Ishikawa (cell line): ENCODE measurements at regions not wholly inside any gene's neighbourhood (a gene's known extent, or its start where the extent isn't known, plus 50 kb on each side); places are given as distances from the start of the nearest gene placed in this dataset.

ENCODE experiments used
- CEBPB ChIP-seq: IDR thresholded peaks from 2 replicates; pipeline ENCODE4 v1.6.1; 2012
- CREB1 ChIP-seq: IDR thresholded peaks from 2 replicates; pipeline ENCODE4 v1.6.1; 2012; ENCODE audit warnings: low read depth
- EGR1 ChIP-seq: IDR thresholded peaks from 2 replicates; pipeline ENCODE4 v1.6.1; 2012
- EP300 ChIP-seq: IDR thresholded peaks from 2 replicates; pipeline ENCODE4 v1.6.1; 2012; ENCODE audit warnings: borderline replicate concordance
- FOXM1 ChIP-seq: IDR thresholded peaks from 2 replicates; pipeline ENCODE4 v1.6.1; 2012; ENCODE audit warnings: low read depth, borderline replicate concordance
- NFIC ChIP-seq: IDR thresholded peaks from 2 replicates; pipeline ENCODE4 v1.6.1; 2012
- RAD21 ChIP-seq: IDR thresholded peaks from 2 replicates; pipeline ENCODE4 v1.6.1; 2012; ENCODE audit warnings: low read depth
- TAF1 ChIP-seq: IDR thresholded peaks from 2 replicates; pipeline ENCODE4 v1.6.1; 2012; ENCODE audit warnings: low read depth, mild to moderate bottlenecking
- TCF12 ChIP-seq: IDR thresholded peaks from 2 replicates; pipeline ENCODE4 v1.6.1; 2012; ENCODE audit warnings: low read depth
- TEAD4 ChIP-seq: IDR thresholded peaks from 2 replicates; pipeline ENCODE4 v1.6.1; 2012
- YY1 ChIP-seq: IDR thresholded peaks from 2 replicates; pipeline ENCODE4 v1.6.1; 2012; ENCODE audit warnings: low read depth
- ZBTB7A ChIP-seq: IDR thresholded peaks from 2 replicates; pipeline ENCODE4 v1.6.1; 2012; ENCODE audit warnings: low read depth
- TF ChIP-seq, protein P1 (sequence below): IDR thresholded peaks from 2 replicates; pipeline ENCODE4 v1.6.1; 2012
- TF ChIP-seq, protein P2 (sequence below): IDR thresholded peaks from 2 replicates; pipeline ENCODE4 v1.6.1; 2012
- TF ChIP-seq, protein P3 (sequence below): IDR thresholded peaks from 2 replicates; pipeline ENCODE4 v1.6.1; 2012; ENCODE audit warnings: low read depth, mild to moderate bottlenecking

DNA sequence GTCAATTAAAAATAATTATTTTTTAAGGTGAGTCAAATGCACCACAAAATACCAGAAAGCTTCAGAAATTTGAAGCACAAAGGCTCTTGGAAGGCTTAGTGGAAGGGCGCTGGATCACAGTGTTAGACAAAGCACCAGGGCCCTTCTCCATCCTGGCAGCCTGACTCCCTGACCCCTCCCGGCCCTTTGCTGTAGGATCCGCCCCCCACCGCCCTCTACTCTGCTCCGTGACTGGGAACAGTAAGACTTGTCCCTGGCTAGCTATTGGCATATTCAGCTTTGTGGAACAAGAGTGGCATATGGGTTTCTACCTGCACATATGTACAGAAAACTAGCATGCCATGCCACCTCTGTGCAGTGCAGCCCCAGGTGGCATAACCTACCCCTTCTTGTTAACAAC is 222.1 kb downstream of the SYK start:
- TF ChIP-seq RAD21 (no peak), TAF1 (no peak), CEBPB (no peak), ZBTB7A (no peak), EGR1 (no peak), FOXM1 (no peak), TEAD4 (no peak), CREB1 (no peak), TCF12 (no peak), NFIC (no peak)
- TF ChIP-seq, protein P1, sequence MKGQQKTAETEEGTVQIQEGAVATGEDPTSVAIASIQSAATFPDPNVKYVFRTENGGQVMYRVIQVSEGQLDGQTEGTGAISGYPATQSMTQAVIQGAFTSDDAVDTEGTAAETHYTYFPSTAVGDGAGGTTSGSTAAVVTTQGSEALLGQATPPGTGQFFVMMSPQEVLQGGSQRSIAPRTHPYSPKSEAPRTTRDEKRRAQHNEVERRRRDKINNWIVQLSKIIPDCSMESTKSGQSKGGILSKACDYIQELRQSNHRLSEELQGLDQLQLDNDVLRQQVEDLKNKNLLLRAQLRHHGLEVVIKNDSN, result no peak
- TF ChIP-seq, protein P2, sequence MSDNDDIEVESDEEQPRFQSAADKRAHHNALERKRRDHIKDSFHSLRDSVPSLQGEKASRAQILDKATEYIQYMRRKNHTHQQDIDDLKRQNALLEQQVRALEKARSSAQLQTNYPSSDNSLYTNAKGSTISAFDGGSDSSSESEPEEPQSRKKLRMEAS, result no peak
- TF ChIP-seq, protein P3, sequence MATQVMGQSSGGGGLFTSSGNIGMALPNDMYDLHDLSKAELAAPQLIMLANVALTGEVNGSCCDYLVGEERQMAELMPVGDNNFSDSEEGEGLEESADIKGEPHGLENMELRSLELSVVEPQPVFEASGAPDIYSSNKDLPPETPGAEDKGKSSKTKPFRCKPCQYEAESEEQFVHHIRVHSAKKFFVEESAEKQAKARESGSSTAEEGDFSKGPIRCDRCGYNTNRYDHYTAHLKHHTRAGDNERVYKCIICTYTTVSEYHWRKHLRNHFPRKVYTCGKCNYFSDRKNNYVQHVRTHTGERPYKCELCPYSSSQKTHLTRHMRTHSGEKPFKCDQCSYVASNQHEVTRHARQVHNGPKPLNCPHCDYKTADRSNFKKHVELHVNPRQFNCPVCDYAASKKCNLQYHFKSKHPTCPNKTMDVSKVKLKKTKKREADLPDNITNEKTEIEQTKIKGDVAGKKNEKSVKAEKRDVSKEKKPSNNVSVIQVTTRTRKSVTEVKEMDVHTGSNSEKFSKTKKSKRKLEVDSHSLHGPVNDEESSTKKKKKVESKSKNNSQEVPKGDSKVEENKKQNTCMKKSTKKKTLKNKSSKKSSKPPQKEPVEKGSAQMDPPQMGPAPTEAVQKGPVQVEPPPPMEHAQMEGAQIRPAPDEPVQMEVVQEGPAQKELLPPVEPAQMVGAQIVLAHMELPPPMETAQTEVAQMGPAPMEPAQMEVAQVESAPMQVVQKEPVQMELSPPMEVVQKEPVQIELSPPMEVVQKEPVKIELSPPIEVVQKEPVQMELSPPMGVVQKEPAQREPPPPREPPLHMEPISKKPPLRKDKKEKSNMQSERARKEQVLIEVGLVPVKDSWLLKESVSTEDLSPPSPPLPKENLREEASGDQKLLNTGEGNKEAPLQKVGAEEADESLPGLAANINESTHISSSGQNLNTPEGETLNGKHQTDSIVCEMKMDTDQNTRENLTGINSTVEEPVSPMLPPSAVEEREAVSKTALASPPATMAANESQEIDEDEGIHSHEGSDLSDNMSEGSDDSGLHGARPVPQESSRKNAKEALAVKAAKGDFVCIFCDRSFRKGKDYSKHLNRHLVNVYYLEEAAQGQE, result no peak

DNA sequence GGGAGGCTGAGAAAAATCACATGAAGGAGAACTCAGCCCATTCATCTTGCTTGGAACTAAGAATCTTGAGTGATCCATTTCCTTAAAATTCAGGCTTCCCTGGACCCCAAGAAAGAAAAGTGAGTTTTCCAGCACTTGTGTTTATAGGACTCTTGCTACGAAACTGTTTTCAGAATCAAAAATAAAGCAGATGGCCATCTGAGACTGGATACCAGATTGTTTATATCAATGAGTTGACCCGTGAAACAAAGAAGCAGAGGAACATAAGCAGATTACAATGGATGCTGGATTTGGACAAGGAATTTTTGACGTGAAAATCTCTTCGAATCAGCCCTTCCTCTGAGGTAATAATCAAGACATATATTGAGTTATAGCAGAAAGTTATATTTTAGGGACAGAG is 223.2 kb downstream of the SYK start:
- TF ChIP-seq FOXM1, result no peak
- TF ChIP-seq TAF1, result no peak
- TF ChIP-seq, protein P1, result no peak
- TF ChIP-seq, protein P2, result no peak
- no peak for TF ChIP-seq YY1
- no peak for TF ChIP-seq TEAD4
- TF ChIP-seq TCF12, result no peak
- no peak for TF ChIP-seq CEBPB
- no peak for TF ChIP-seq NFIC
- TF ChIP-seq RAD21, result no peak
- TF ChIP-seq CREB1, result no peak
- no peak for TF ChIP-seq EGR1
- TF ChIP-seq, protein P3, result no peak
- no peak for TF ChIP-seq ZBTB7A
- no peak for TF ChIP-seq EP300

DNA sequence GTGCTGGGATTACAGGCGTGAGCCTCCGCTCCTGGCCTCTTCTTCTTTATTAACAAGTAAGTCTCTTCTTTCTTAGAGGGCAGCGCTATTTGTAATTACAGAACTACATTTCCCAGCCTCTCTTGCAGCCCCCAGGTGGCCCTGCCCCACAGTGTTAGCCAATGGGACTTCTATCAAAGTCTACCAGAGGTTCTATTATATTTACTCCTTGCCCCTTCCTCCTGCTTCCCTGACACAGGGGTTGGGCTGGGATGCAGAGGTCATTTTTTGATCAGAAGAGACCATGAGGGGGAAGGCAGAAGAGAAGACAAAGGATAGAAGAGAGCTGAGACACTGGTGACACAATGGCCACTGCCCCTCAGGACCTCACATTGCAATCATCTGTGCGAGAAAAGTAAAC is 224.2 kb downstream of the SYK start:
- no peak for TF ChIP-seq EP300
- no peak for TF ChIP-seq NFIC
- no peak for TF ChIP-seq TEAD4
- TF ChIP-seq RAD21, result no peak
- TF ChIP-seq CREB1, result no peak
- TF ChIP-seq EGR1, result no peak
- TF ChIP-seq, protein P3, result no peak
- no peak for TF ChIP-seq FOXM1
- TF ChIP-seq TAF1, result no peak
- TF ChIP-seq, protein P2, result no peak
- no peak for TF ChIP-seq ZBTB7A
- TF ChIP-seq, protein P1, result no peak
- TF ChIP-seq CEBPB, result no peak
- TF ChIP-seq YY1, result no peak
- TF ChIP-seq TCF12, result no peak

DNA sequence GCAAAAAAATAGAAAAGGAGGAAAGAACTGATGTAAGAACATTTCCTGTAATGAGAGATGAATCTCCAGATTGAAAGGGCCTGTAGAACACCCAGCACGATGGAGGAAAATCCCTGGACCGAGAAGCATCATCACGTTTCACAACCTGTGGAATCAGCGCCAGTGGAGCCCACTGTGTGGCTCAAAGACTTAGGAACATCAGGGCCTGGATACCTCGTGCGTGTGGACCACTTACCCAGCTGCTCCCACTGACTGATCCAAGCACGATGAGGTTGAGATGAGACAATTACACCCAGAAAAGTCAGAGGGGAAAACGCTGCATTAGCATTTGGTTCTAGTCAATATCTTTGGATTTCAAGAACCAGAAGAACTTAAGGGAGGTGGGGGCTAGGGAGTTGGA is 224.6 kb downstream of the SYK start:
- TF ChIP-seq, protein P2, result no peak
- TF ChIP-seq, protein P3, result no peak
- no peak for TF ChIP-seq RAD21
- no peak for TF ChIP-seq NFIC
- TF ChIP-seq EGR1, result no peak
- TF ChIP-seq EP300, result no peak
- no peak for TF ChIP-seq TCF12
- TF ChIP-seq ZBTB7A, result no peak
- TF ChIP-seq FOXM1, result no peak
